IMR-90 (cell line): ENCODE measurements at regions not wholly inside any gene's neighbourhood (a gene's known extent, or its start where the extent isn't known, plus 50 kb on each side); places are given as distances from the start of the nearest gene placed in this dataset.

ENCODE experiments used
- ATAC-seq: fragments of 200-7000 bp; cut with Tn5 transposase; 2 replicates; pipeline ENCODE4 v1.9.1; 2020; ENCODE audit warnings: low read depth, mild to moderate bottlenecking, moderate library complexity
- BruUV-seq: library from RNA; stranded (reverse); fragments of 400-500 nt; replicated peaks from 2 replicates; lab custom pipeline; 2021; lab: Mats Ljungman, UMichigan
- CTCF ChIA-PET: fragments of 300-600 bp; formaldehyde crosslinking; extraction: SDS; loops from one replicate; lab custom pipeline; 2021; ENCODE audit warnings: antibody characterized with exemption; lab: Yijun Ruan, JAX
- POLR2A ChIA-PET: fragments of 300-600 bp; sonication (Branson Sonifier 250); formaldehyde crosslinking; loops from one replicate; lab custom pipeline; 2022; ENCODE audit warnings: antibody characterized with exemption; ENCODE audit not compliant: unreplicated experiment; lab: Charles Lee
- DNase-seq: peaks from one replicate; pipeline ENCODE4 v3.0.0; 2013
- H2AFZ ChIP-seq: replicated peaks from 2 replicates; pipeline ENCODE3; 2013; ENCODE audit warnings: low read length, mild to moderate bottlenecking; ENCODE audit not compliant: poor library complexity
- H2AK5ac ChIP-seq: 2 replicates; pipeline ENCODE4 v1.6.1; 2013; ENCODE audit warnings: low read depth, low read length, inconsistent platforms
- H2AK9ac ChIP-seq: replicated peaks from 2 replicates; pipeline ENCODE3; 2013; ENCODE audit warnings: mild to moderate bottlenecking, low read depth, low read length, moderate library complexity; ENCODE audit not compliant: poor library complexity
- H2BK120ac ChIP-seq: 2 replicates; pipeline ENCODE4 v1.6.1; 2013; ENCODE audit warnings: low read depth, low read length, inconsistent platforms
- H2BK15ac ChIP-seq: 3 replicates; pipeline ENCODE4 v1.6.1; 2013; ENCODE audit warnings: low read depth, low read length, inconsistent platforms
- H2BK20ac ChIP-seq: 2 replicates; pipeline ENCODE4 v1.6.1; 2013; ENCODE audit warnings: low read depth, mild to moderate bottlenecking, inconsistent platforms, low read length, moderate library complexity
- H2BK5ac ChIP-seq: 2 replicates; pipeline ENCODE4 v1.6.1; 2013; ENCODE audit warnings: mild to moderate bottlenecking, low read depth, low read length, inconsistent platforms; ENCODE audit not compliant: poor library complexity, severe bottlenecking
- H3K14ac ChIP-seq: replicated peaks from 2 replicates; pipeline ENCODE4 v1.6.1; 2013; ENCODE audit warnings: low read depth, low read length, inconsistent platforms
- H3K18ac ChIP-seq: 2 replicates; pipeline ENCODE4 v1.6.1; 2013; ENCODE audit warnings: low read depth, low read length, control low read depth
- H3K23ac ChIP-seq: 2 replicates; pipeline ENCODE4 v1.6.1; 2013; ENCODE audit warnings: low read depth, low read length, inconsistent platforms
- H3K27ac ChIP-seq: 2 replicates; pipeline ENCODE4 v1.5.1; 2013; ENCODE audit warnings: mild to moderate bottlenecking, control low read depth, low read length; ENCODE audit not compliant: insufficient read depth
- H3K27me3 ChIP-seq: 2 replicates; pipeline ENCODE4 v1.6.1; 2013; ENCODE audit warnings: low read length; ENCODE audit not compliant: control insufficient read depth, insufficient read depth
- H3K36me3 ChIP-seq: 2 replicates; pipeline ENCODE4 v1.6.1; 2013; ENCODE audit warnings: low read length, mixed read lengths; ENCODE audit not compliant: control insufficient read depth, insufficient read depth
- H3K4ac ChIP-seq: 2 replicates; pipeline ENCODE4 v1.6.1; 2013; ENCODE audit warnings: low read depth, low read length, inconsistent platforms
- H3K4me1 ChIP-seq: 2 replicates; pipeline ENCODE4 v1.6.1; 2013; ENCODE audit warnings: low read length, mixed read lengths; ENCODE audit not compliant: control insufficient read depth, insufficient read depth
- H3K4me2 ChIP-seq: 2 replicates; pipeline ENCODE4 v1.6.1; 2013; ENCODE audit warnings: low read depth, mild to moderate bottlenecking, control low read depth, low read length, moderate library complexity
- H3K4me3 ChIP-seq: 2 replicates; pipeline ENCODE4 v1.5.1; 2013; ENCODE audit warnings: low read depth, mild to moderate bottlenecking, control low read depth, low read length, moderate library complexity; ENCODE audit not compliant: insufficient read depth
- H3K56ac ChIP-seq: 2 replicates; pipeline ENCODE4 v1.6.1; 2013; ENCODE audit warnings: low read length, inconsistent platforms; ENCODE audit not compliant: insufficient read depth; ENCODE audit errors: extremely low read depth
- H3K79me1 ChIP-seq, 2 experiments: 2 replicates each; pipeline ENCODE4 v1.6.1; 2013; ENCODE audit warnings: low read length in 2 of 2, inconsistent platforms in 1 of 2, low read depth in 1 of 2
- H3K9ac ChIP-seq: 2 replicates; pipeline ENCODE4 v1.6.1; 2013; ENCODE audit warnings: low read depth, low read length, control low read depth
- H3K9me1 ChIP-seq: 2 replicates; pipeline ENCODE4 v1.6.1; 2013; ENCODE audit warnings: low read length, inconsistent platforms; ENCODE audit not compliant: insufficient read depth
- H3K9me3 ChIP-seq: 2 replicates; pipeline ENCODE4 v1.6.1; 2013; ENCODE audit warnings: low read length; ENCODE audit not compliant: control insufficient read depth, insufficient read depth
- H4K20me1 ChIP-seq: 2 replicates; pipeline ENCODE4 v1.6.1; 2013; ENCODE audit warnings: low read length, inconsistent platforms; ENCODE audit not compliant: insufficient read depth
- H4K5ac ChIP-seq: 2 replicates; pipeline ENCODE4 v1.6.1; 2013; ENCODE audit warnings: mild to moderate bottlenecking, low read depth, low read length, control low read depth
- H4K8ac ChIP-seq, 2 experiments: 2 replicates each; pipeline ENCODE4 v1.6.1; 2013; ENCODE audit warnings: low read depth in 2 of 2, low read length in 2 of 2, control low read depth in 1 of 2, inconsistent platforms in 1 of 2
- H4K91ac ChIP-seq: 2 replicates; pipeline ENCODE4 v1.6.1; 2013; ENCODE audit warnings: low read depth, low read length, inconsistent platforms; ENCODE audit not compliant: insufficient read depth
- CEBPB ChIP-seq: IDR thresholded peaks from 2 replicates; pipeline ENCODE4 v1.6.1; 2012; ENCODE audit warnings: low read depth, low read length, improper control_type of control experiment
- NFE2L2 ChIP-seq: fragments of 150-350 bp; IDR thresholded peaks from 2 replicates; pipeline ENCODE4 v1.6.1; 2016; ENCODE audit warnings: low read depth, mild to moderate bottlenecking, low read length
- POLR2A ChIP-seq: IDR thresholded peaks from 2 replicates; pipeline ENCODE4 v1.6.1; 2012; ENCODE audit warnings: mild to moderate bottlenecking, low read depth, low read length
- RAD21 ChIP-seq: IDR thresholded peaks from 2 replicates; pipeline ENCODE4 v1.6.1; 2012; ENCODE audit warnings: low read length, improper control_type of control experiment
- WGBS, 2 experiments: methylation state at CpG; one replicate each; pipeline versions ENCODE4 v1.1.5 to v1.1.7; 2013; ENCODE audit warnings: missing lambda C conversion rate in 2 of 2; ENCODE audit not compliant: insufficient read length in 1 of 2; ENCODE audit errors: extremely low coverage in 2 of 2; 5-methylcytosine and 5-hydroxymethylcytosine counted together
- dilution Hi-C: fragments of 300-500 bp; cut with HindIII; formaldehyde crosslinking; loops from one replicate; pipeline ENCODE4 v1.14.3; 2018; ENCODE audit warnings: low sequenced_read_pairs; ENCODE audit not compliant: unreplicated experiment
- in situ Hi-C: fragments of 300-500 bp; cut with MboI; formaldehyde crosslinking; loops from 3 replicates; pipeline ENCODE4 v1.14.3; 2019; ENCODE audit warnings: low sequenced_read_pairs, inconsistent platforms, mixed read lengths
- intact Hi-C: fragments of 100-400 bp; cut with micrococcal nuclease; formaldehyde crosslinking; loops from 2 replicates; pipeline ENCODE4 v1.10.0; 2022
- TF ChIP-seq, protein P1 (sequence below): fragments of 150-350 bp; IDR thresholded peaks from 2 replicates; pipeline ENCODE4 v1.6.1; 2016; ENCODE audit warnings: low read depth, mild to moderate bottlenecking, low read length, moderate library complexity, borderline replicate concordance

DNA sequence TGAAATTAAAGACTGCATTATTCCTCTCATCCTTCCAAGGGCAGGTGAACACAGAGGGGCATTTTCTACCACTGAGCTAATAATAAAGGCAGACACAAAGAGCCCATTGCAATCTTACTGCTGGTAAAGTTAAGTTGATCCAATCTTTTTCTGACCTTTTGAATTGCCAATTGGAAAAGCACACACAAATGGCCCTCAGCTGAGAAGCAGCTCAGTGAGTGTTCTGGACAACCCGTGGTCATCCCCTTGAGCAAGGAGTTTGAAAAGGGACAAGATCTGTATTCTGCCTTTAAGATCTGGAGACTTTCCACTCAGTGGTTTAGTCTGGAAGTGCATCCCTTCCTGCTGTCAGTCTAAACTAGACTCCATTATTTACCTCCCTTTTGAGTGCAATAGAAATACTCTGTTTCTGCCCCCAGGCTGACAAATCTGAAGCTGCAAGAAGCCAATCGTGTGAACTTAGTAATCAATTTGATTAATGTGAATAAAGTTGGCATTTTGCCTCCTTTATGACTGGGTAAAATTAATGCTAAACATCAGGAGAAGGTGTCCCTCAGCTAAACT lies 835.7 kb downstream of the MAT2B start:
- Histone ChIP-seq H3K27me3 (no peaks in the 10 kb centered on the region), H4K8ac (no peak overlapping the region), H2AFZ (no peak overlapping the region), H3K14ac (no peak overlapping the region), H3K4ac (no peak overlapping the region), H3K4me3 (no peak overlapping the region), H3K18ac (no peak overlapping the region), H3K4me1 (peaks cover 3% of the 10 kb centered on the region), H2AK5ac (no peak overlapping the region), H2BK20ac (no peak overlapping the region), H3K79me1 (no peaks in the 10 kb centered on the region), H4K20me1 (no peaks in the 10 kb centered on the region), H2BK15ac (no peak overlapping the region), H4K5ac (no peak overlapping the region), H2AK9ac (no peak overlapping the region), H2BK120ac (no peak overlapping the region), H3K9ac (no peak overlapping the region), H3K56ac (no peak overlapping the region), H3K9me1 (no peaks in the 10 kb centered on the region), H3K4me2 (no peak overlapping the region), H3K23ac (no peak overlapping the region), H3K36me3 (no peaks in the 10 kb centered on the region), H3K27ac (no peak overlapping the region), H3K9me3 (no peaks in the 10 kb centered on the region), H4K91ac (no peak overlapping the region), H2BK5ac (no peak overlapping the region)
- no TSS peak for BruUV-seq
- CTCF ChIA-PET = no interaction called here
- no peak for ATAC-seq
- TF ChIP-seq, protein P1, sequence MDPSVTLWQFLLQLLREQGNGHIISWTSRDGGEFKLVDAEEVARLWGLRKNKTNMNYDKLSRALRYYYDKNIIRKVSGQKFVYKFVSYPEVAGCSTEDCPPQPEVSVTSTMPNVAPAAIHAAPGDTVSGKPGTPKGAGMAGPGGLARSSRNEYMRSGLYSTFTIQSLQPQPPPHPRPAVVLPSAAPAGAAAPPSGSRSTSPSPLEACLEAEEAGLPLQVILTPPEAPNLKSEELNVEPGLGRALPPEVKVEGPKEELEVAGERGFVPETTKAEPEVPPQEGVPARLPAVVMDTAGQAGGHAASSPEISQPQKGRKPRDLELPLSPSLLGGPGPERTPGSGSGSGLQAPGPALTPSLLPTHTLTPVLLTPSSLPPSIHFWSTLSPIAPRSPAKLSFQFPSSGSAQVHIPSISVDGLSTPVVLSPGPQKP = no peak
- TF ChIP-seq POLR2A = no peak
- TF ChIP-seq NFE2L2 = no peak
- TF ChIP-seq CEBPB = no peak
- no peak for TF ChIP-seq RAD21
- dilution Hi-C loops (no loop called here), in situ Hi-C loops (no loop called here), intact Hi-C loops (no loop called here)
- POLR2A ChIA-PET = no interaction called here
- DNase-seq = no peak
- 80% methylated on average over 1 of the region's 2 CpGs; no CpG with 5 or more reads in 1 of the 2 experiments for WGBS, 2 experiments
